ENCODE measurements at regions not wholly inside any gene's neighbourhood (a gene's known extent, or its start where the extent isn't known, plus 50 kb on each side); places are given as distances from the start of the nearest gene placed in this dataset.

DNA sequence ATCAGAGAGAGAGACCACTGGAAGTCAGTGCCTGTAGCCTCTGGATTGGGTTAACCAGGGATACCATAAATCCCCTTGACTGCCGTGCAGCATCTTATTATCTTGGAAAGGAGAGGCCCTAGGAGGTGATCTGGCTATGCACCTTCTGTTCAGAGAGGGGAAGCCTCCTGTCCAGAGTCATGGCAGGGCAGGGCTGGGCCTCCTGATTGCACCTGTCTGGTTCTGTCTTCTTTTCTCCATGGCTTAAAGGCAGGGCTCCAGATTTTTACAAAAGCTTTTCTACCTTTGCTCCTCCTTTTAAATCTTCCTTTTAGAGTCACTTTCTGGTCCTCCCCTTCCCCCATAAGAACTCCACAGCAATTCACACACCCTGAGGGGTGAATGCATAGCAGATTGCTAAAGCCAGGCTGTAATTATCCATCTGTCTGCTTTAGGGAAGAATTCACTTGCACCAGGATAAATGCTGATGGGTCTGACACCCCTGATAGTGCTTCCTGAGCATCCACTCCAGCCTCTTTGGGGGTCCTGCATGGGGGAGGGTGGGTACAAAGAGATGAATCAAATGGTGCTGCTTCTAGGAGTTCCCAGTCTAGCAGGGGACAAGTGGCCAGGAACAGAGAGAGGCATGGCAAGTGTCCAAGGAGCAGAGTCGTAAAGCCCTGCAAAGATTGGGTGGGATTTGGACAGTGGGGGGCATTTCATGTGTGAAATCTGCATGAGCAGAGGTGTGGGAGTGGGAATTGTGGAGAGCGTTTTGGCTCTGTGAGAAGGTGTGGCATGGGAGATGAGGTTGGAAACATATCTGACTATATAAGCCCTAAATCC, 141.3 kb upstream of the ALDH1B1 start:
- TF ChIP-seq, protein P1, sequence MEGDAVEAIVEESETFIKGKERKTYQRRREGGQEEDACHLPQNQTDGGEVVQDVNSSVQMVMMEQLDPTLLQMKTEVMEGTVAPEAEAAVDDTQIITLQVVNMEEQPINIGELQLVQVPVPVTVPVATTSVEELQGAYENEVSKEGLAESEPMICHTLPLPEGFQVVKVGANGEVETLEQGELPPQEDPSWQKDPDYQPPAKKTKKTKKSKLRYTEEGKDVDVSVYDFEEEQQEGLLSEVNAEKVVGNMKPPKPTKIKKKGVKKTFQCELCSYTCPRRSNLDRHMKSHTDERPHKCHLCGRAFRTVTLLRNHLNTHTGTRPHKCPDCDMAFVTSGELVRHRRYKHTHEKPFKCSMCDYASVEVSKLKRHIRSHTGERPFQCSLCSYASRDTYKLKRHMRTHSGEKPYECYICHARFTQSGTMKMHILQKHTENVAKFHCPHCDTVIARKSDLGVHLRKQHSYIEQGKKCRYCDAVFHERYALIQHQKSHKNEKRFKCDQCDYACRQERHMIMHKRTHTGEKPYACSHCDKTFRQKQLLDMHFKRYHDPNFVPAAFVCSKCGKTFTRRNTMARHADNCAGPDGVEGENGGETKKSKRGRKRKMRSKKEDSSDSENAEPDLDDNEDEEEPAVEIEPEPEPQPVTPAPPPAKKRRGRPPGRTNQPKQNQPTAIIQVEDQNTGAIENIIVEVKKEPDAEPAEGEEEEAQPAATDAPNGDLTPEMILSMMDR (conservative IDR thresholded peaks at IDR 0.05; ENCODE audit: low read depth in 2 of 2) = no peak
- TF ChIP-seq EZH2phosphoT487 (IDR thresholded peaks at IDR 0.05; ENCODE audit: unreplicated experiment) = no peak
- TF ChIP-seq POLR2AphosphoS5 (IDR thresholded peaks at IDR 0.05; ENCODE audit: low read depth) = no peak
- no peak for TF ChIP-seq NANOG (IDR thresholded peaks at IDR 0.05; ENCODE audit: borderline replicate concordance)
- TF ChIP-seq EZH2 (IDR thresholded peaks at IDR 0.05; ENCODE audit: low read depth, unreplicated experiment) = no peak
- TF ChIP-seq ZNF331 (CRISPR knock-in tag; IDR thresholded peaks at IDR 0.05; ENCODE audit: low read depth) = no peak
- TF ChIP-seq REST (IDR thresholded peaks at IDR 0.05; ENCODE audit: unreplicated experiment) = no peak
- TF ChIP-seq STAT1 (IDR thresholded peaks at IDR 0.05; ENCODE audit: unreplicated experiment) = no peak
- no peak for TF ChIP-seq CREB1 (CRISPR knock-in tag; IDR thresholded peaks at IDR 0.05; ENCODE audit: low read depth)
- TF ChIP-seq, protein P2, sequence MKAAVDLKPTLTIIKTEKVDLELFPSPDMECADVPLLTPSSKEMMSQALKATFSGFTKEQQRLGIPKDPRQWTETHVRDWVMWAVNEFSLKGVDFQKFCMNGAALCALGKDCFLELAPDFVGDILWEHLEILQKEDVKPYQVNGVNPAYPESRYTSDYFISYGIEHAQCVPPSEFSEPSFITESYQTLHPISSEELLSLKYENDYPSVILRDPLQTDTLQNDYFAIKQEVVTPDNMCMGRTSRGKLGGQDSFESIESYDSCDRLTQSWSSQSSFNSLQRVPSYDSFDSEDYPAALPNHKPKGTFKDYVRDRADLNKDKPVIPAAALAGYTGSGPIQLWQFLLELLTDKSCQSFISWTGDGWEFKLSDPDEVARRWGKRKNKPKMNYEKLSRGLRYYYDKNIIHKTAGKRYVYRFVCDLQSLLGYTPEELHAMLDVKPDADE (IDR thresholded peaks at IDR 0.05) = no peak

Measured in GM23338 (cell line).